GM19025 (cell line): ENCODE measurements at regions not wholly inside any gene's neighbourhood (a gene's known extent, or its start where the extent isn't known, plus 50 kb on each side); places are given as distances from the start of the nearest gene placed in this dataset.

Source experiments
- ATAC-seq: cut with Tn5 transposase; IDR thresholded peaks from one replicate; pipeline ENCODE4 v1.9.1; 2021; ENCODE audit warnings: mild to moderate bottlenecking, low read depth, moderate library complexity; ENCODE audit not compliant: unreplicated experiment

GRCh38 chr14:53528185-53528671 lies 375.1 kb upstream of the DDHD1 start:
- no peak for ATAC-seq

GRCh38 chr14:53526200-53526599 lies 373.1 kb upstream of the DDHD1 start:
- no peak for ATAC-seq

- ATAC-seq = no peak
Measured at GRCh38 chr14:53525608-53526007, 372.5 kb upstream of the DDHD1 start.

DNA sequence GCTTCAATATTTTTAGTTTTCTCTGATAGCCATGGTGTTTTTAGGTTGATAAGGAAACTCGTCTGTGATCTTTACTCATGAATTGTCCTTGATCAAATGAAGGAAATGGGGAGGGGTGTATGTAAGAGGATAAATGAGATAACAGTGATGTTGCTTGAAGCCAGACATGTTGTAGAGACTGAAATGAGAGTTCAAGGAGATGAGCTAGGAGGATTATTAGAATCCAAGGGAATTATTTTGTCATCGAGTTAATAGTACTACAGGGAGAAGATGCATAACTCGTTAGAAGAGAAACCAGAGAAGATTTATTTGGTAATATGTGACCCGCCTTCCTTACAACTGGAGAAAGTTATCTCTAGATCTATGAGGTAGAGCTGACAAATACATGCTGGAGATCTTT lies 371.3 kb upstream of the DDHD1 start:
- ATAC-seq = no peak

DNA sequence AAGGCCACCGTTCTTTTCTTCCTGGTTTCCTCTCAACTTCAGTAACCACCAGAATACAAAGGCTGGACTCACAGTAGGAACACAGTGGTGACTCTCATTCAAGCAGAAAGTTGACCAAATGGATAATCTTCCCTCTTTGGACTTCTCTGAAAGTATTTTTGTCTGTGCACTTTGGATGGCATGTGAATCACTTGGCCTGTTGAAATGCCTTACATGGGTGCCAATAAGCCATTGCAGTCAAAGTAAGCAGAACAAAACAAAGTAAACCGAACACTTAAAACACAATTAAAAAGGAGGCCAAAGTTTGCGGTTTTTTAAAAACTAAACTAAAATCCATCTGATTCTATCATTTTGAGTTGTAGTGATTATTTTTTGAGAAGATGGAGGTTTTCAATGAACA lies 370.1 kb upstream of the DDHD1 start:
- ATAC-seq = no peak

DNA sequence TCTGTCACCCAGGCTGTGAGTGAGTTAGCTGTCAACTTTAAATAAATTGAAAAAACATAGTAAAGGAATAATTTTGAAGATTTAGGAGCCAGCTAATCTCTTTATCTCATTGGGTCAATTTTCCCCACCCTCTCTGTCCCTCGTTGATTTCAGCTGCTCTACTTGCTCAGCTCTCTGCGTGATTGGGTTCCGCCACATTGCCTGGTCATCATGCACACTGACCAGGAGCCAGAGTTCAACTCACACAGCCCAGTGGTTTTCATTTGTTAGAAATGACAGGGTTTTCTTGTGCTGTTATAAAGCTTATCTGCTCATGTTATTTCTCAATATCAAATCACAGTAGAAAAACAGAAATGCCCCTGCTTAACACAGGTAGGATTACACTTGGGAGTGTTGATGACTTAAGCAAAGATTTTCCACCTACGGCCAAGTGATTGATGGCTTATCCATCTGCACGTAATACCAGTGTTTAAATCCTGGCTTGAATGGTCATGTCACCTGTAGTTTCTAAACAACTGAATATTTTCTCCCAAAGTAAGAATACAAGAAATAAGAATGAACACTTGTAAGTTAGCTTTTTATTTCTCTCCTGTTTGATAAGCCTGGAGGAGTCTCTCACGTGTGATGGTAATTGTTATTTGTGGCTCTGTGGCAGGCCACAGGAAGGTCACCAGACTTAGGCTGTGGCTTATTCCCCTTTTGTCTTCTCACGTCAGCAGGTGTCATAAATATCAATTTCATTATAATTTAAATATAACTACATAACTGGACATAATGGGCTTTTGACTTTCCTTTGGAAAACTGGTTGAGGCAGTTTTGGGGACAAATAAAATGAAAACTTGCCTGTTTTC lies 367.2 kb upstream of the DDHD1 start:
- ATAC-seq = no peak

GRCh38 chr14:53519137-53519536 lies 366.0 kb upstream of the DDHD1 start:
- ATAC-seq = no peak

DNA sequence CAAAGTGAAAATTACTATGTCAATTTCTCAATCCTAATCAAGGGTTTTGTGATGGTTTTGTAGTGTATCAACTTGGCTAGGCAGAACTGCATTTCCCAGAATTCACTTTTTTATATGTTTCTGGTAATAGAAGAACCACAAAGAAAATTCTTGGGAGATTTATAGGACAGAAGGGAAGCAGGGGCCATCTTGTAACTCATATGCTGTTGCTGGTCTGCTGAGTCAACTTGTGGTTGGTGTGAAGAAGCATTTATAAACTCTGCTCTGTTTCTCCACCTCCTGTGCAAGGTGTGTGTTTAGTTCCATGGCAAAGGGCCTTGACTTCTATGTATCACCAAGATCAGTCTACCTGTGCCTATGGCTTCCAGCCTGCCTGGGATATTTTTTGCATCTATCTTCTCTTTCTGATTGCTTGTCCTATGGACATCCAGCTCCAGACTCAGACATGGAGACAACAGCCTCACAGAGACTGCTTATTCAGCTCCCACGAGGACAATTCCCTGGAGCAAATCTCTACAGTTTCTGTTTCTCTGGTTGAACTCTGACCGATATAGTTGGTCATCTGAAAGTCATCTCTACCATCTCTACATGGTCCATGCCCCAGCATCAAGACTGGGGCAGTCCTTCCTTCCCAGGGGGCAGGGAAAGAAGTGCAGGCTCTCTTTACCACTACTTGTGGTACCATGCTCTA lies 364.3 kb upstream of the DDHD1 start:
- ATAC-seq = no peak

GRCh38 chr14:53516261-53516774 lies 363.2 kb upstream of the DDHD1 start:
- ATAC-seq = no peak

DNA sequence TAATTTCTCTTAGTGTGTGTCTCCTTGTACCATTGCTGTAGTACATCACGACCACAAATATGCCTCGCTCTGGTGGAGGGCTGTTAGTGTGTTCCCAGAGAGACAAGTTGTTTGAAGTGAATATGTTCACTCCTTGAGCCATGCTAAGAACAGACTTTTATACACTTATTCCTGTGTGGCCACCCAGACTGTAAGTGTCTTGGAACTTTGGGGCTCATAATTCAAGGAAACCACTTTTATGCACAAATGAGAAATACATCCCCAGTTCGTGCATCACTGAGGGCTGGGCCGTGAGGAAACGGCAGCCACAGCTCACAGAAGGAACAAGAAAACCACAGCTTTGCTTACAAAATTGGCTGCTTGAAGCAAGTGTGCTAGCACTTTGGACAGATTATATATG lies 362.2 kb upstream of the DDHD1 start:
- no peak for ATAC-seq

DNA sequence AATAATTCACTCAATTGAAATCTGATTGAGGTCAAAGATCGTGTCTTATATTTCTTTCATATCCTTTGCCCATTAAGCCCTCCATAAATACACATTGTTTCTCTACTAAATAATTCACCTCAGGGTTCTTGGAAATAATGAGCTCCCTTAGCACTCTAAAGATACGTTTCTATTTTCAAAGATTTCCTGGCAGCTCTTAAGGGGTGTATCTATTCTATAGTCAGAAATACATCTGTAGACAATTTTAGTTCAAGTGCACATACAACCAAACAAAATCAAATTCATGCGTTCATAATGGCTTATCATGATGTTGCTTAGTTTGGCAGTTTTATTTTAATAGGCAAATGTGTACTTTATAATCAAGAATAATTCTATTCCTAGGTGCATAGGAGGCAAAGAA lies 361.1 kb upstream of the DDHD1 start:
- ATAC-seq = no peak

DNA sequence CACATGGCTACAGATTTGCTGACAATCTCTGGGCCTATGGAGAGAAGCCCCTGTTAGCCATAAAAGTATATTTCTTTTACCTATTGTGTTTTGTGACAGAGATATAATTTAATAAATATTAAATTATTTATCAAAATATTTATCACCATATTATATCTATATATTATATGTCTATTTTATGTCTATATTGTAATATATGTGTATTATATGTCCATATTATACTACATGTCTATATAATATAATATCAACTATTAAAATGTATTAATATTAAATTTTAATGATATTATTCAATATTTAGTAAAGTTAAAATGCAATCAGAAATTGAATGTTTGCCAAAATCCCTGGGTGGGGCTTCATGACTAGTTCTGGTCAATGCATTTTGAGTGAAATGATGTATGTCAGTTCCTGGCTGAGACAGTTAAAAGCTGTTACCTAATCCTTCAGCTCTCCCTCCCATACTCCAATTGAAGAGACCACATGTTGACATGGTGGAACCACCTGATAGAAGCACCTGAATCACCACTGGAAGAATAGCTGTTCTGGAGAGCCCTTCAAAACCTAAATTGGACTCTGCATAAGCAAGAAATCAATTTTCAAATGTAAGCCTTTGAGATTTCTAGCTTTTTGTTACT lies 357.3 kb upstream of the DDHD1 start:
- ATAC-seq = no peak

DNA sequence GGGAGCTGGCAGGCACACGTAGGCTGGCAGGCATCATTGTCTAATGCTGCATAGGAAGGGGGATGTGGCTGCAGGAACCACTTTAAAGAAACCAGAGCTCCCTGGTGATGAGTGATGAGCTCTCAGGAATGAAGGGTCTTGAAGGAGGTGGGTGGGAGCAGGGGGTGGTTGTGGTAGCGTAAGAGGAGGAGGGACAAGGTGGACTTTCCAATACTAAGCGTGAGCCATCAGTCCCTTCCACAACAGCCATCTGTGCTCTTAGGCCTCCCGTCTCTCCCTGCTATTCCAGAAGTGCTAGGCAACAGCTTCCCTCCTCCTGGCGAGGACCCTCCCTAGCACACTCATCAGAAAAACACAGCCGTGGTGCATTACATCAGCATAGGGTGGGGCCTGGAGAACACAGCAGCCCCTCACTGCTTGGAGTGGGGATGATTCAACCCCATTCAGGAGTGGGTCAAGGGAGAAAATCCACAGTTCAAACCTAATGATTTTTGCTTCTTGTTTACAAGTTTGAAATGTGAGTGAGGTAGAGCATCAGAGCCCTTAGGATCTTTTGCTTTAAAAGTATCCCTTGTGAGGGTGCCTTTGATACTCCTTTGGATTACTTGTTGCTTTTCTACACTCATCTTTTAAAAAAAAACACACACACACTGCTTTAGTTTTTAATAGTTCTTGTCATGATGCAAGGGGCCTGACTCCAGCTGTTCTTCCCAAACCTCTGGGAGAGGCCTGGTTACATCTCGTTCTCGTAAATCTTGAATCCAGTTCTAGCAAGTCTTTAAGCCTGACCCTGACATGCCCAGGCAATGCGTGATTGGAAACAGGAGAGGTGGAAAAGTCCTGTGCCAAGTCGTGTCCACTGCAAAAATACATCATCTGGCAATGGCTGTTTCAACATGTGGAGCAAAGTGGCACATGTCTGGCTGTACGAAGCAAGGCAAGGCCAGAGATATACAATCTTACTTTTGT lies 356.4 kb upstream of the DDHD1 start:
- ATAC-seq = no peak

- ATAC-seq = no peak
Measured at GRCh38 chr14:53501361-53502211, 348.5 kb upstream of the DDHD1 start.

- ATAC-seq = no peak
Measured at GRCh38 chr14:53500191-53500590, 347.1 kb upstream of the DDHD1 start.

DNA sequence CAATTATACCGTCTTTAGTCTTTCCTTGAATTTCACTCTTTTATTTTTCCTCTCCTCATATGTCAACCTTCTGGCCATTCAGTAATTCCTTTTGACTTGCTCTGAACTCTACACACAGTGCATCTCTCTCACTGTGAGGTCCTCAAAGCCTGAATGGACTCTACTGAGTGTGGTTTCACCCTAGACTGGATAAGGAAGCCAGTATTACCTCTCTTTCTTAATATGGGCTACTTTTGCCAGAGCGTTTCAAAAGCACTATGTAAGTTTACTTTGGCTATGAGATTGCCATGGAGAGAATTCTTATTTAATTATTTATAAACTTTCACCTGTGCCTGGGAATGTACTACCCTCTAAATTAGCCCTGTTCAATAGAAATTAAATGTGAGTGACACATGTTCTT lies 343.5 kb upstream of the DDHD1 start:
- no peak for ATAC-seq

- ATAC-seq = no peak
Measured at GRCh38 chr14:53495846-53496343, 342.8 kb upstream of the DDHD1 start.

- no peak for ATAC-seq
Measured at GRCh38 chr14:53494587-53494986, 341.5 kb upstream of the DDHD1 start.

GRCh38 chr14:53493860-53494259 lies 340.7 kb upstream of the DDHD1 start:
- no peak for ATAC-seq
